HK-2 (cell line): ENCODE measurements at regions not wholly inside any gene's neighbourhood (a gene's known extent, or its start where the extent isn't known, plus 50 kb on each side); places are given as distances from the start of the nearest gene placed in this dataset.
"Not testable (repeated sequence)": the region's sequence is repeated elsewhere in the genome, so short reads cannot be mapped to it uniquely, and the experiment has no call there.

ENCODE experiments used
- DNase-seq: peaks from one replicate; pipeline ENCODE4 v3.0.0-alpha.2; 2018; ENCODE audit not compliant: unreplicated experiment

GRCh38 chr2:215744514-215744913 lies 268.8 kb downstream of the MREG start:
- DNase-seq: no peak

GRCh38 chr2:215743066-215743465 lies 270.3 kb downstream of the MREG start:
- no peak for DNase-seq

GRCh38 chr2:215742021-215742420 lies 271.3 kb downstream of the MREG start:
- no peak for DNase-seq

DNA sequence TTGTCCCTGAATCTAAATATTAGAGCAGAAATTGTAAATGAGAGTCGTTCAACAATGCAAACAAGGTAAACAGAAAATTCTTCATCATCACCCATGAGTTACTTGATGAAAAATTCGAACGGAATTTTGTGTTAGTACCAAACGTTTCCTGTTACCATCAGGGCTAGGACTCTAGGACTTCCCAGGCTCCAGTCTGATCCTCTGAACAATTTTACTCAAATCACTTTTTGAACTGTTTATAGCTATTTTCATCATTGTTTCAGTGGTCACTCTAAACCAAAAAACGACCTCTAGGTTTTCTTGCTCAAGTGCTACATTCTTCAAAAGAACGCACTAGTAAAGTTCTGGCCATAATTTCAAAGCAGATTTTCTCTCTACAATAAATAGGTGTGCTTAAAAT lies 273.3 kb downstream of the MREG start:
- DNase-seq: no peak

GRCh38 chr2:215738351-215738750 lies 275.0 kb downstream of the MREG start:
- no peak for DNase-seq

DNA sequence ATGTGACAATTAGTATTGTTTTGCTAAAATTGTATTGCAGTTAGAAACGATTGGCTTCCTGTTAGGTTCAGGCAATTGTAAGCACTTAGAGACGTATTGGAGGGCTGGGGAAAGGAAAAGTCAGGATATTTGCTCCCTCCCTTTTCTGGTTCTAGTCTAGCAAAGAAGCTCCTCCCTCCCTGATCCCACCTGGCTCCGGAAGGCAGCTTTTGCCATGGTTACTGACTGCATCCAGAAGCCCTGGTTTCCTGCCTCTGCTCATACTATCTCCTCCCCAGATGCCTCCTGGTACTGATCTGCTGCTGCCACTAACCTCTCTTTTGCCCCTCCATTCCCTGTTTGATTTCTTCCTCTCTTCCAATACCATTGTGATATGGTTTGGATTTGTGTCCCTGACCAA lies 275.9 kb downstream of the MREG start:
- no peak for DNase-seq

- no peak for DNase-seq
Observed at GRCh38 chr2:215736653-215737290, 276.6 kb downstream of the MREG start.

GRCh38 chr2:215731108-215731658 lies 282.2 kb downstream of the MREG start:
- no peak for DNase-seq

- no peak for DNase-seq
Observed at GRCh38 chr2:215729985-215730620, 283.2 kb downstream of the MREG start.

DNA sequence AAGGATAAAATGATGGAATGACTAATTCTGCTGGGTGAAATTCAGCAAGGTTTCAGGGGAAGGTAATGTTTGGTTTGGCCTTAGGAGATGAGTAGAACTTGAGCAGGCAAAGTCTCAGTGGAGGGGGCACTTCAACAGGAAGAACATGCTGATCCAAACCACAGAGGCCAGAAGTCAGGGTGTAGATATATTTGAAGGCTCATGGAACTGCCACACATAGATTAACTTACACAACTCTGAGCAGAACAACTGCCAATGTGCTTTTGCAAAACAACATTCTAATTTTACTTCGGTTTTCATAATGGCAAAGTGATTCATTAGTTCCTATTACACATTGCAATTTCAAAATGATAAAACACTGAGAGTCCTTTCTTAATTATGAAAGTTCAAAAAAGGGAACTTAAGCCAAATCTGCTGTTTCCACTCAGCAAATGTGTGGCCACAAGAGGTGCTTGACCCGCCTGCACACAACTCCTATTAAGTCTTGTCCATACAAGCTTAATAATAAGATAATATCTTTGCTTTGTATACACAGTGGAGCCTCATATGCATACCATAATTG lies 284.8 kb downstream of the MREG start:
- no peak for DNase-seq

- no peak for DNase-seq
Observed at GRCh38 chr2:215727507-215728503, 285.5 kb downstream of the MREG start.

- DNase-seq: no peak
Observed at GRCh38 chr2:215726070-215726469, 287.3 kb downstream of the MREG start.

DNA sequence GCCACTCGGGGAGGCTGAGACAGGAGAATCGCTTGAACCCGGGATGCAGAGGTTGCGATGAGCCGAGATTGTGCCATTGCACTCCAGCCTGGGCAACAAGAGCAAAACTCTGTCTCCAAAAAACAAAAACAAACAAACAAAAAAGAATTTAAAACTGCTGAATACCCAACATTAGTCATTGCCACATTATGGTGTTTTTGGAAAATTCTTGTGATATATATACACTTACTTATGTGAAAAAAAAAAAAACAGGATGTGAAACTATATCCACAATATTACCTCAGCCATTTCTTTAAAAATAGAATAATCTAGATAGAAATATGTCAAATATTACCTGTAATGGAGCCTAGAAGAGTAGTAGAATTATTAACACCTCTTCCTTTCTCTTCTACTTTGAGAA lies 288.3 kb upstream of the FN1 start:
- DNase-seq: no peak

GRCh38 chr2:215723631-215724011 lies 287.8 kb upstream of the FN1 start:
- DNase-seq: no peak

DNA sequence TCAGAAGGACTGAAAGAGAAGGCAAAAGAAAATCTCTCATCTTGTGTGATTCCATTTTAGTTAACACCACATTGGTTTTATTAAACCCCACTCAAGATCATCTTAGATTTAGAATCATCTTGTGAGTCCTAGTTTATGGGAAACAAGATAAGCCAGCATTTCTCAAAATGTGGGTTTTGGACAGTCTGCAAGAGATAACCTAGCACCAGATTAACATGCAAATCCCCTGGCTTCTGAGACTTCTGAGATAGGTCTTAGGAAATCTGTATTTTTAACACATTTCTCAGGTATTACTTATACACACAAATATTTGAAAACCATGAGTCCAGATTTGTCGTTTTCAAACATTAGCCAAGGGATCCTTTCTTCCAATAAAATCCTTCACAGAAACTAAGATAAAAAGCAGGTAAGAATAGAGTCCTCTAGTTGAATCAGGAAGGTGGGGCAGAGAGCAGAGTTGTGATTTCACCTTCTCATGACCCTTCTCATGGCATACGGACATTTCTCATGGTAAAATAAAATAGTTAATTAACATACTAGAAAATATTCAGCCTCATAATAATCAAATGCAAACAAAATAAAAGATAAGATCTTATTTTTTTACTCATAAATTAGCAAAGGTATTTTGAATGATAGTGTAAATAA lies 287.2 kb upstream of the FN1 start:
- DNase-seq: no peak

DNA sequence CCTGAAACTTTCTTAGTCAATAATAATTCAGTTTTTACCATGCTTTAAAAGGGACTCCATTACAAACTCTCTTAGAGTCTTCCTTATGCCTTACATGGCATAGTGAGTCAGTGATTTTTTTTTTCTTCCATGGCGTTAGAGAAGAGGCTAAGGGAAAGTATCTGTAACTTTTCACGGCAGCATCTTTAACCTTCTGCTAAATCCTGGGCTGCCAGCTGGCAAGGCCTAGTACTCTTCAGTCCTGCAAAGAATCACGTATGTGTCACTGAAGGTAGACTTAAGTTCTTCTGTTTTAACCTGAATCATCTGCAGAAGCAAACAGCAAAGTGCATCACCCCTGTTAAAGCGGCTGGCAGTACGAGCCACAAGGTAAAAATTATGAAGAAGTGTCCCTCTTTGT lies 286.3 kb upstream of the FN1 start:
- DNase-seq: no peak

DNA sequence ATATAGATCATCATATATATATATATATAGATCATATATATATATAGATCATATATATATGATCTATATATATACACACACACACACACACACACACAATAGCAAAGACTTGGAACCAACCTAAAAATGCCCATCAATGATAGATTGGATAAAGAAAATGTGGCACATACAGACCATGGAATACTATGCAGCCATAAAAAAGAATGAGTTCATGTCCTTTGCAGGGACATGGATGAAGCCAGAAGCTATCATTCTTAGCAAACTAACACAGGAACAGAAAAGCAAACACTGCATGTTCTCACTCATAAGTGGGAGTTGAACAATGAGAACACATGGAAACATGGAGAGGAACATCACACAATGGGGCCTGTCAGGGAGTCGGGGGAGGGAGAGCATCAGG lies 285.6 kb upstream of the FN1 start:
- not testable (repeated sequence) for DNase-seq

DNA sequence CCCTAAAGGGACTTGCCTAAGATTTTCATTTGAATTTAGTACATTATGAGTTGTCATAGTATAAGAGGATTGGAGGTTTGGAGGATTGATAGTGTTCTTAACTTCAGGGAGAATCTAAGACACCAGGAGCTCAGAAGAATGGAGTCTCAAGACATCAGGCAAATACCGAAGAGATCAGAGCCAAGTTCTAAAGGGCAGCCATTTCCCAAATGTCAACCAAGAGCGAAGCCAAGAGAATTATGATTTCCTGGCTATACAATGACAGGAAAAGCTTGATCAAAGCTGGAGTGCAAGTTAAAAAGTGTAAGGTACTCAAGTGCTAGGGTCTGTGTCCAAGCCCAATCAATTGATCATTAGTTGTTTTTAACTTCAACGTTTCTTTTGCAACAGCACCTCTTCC lies 283.0 kb upstream of the FN1 start:
- no peak for DNase-seq

DNA sequence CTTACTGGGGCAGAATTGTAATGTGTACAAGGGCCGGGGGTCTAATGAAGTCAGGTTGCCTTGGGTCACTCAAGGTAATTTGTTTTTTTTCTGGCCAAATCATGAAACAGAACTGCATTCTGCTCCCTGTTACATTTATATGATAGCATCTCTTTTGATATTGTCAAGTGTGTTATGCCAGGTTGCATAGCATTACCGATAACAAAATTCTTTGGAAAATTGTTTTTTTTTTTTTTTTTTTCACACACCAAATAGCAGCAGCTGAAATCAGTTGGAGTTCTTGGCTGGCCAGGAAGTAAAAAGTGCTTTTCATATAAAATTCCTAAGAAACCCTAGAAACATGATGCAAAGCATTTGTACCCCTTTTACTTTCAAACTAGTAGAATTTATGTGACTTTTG lies 282.6 kb upstream of the FN1 start:
- DNase-seq: no peak

DNA sequence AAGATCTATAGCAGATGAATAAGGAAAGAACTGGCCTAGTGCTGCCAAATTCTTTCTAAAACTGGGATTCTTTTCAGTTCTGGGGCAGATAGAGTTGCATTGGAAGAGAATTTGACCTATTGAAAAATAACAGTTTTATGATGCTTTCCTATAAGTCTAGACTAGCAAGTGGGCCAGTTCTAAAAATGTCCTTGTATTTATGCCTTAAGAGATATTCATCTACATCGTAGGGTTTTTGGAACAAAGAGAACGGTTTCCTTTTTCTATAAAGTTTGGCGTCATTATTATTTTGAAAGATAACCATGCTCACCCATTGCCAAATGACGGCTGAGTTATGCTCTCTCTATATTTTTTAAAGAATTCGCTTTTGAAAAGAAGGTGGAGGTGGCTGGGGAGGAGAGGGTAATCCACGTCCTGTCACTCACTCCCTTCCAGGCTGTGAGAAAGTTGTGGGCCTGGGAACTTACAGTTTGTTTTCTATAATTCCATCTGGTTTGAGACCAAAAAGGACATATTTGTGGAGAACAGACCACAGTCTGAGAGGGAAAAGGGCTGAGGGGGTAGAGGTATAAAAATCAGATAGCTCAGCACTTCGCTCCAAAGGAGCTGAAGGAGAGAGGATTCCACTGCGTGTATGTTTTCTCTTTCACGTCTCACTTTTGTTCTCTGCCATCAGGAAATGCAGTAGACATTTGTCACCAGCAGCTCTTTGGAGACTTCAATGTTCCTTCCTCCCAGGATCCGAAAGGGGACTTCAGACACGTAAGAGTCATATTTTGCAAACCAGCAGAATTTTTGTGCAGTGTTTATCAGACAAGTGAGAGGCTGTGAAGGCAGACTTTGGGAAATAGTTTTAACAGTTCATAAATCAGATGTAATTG lies 281.9 kb upstream of the FN1 start:
- DNase-seq: no peak

- DNase-seq: no peak
Observed at GRCh38 chr2:215716956-215717355, 281.1 kb upstream of the FN1 start.
